Stimulated activated CD4-positive, alpha-beta T cell treated with anti-CD3 and anti-CD28 coated beads, Interleukin-2, amount 100 ng/mL, for 4 hours (primary cell): ENCODE measurements at regions not wholly inside any gene's neighbourhood (a gene's known extent, or its start where the extent isn't known, plus 50 kb on each side); places are given as distances from the start of the nearest gene placed in this dataset.
"Not testable (repeated sequence)": the region's sequence is repeated elsewhere in the genome, so short reads cannot be mapped to it uniquely, and the experiment has no call there.

ENCODE experiments used
- DNase-seq: peaks from one replicate; pipeline ENCODE4 v3.0.0-alpha.2; 2020; ENCODE audit warnings: low read depth

DNA sequence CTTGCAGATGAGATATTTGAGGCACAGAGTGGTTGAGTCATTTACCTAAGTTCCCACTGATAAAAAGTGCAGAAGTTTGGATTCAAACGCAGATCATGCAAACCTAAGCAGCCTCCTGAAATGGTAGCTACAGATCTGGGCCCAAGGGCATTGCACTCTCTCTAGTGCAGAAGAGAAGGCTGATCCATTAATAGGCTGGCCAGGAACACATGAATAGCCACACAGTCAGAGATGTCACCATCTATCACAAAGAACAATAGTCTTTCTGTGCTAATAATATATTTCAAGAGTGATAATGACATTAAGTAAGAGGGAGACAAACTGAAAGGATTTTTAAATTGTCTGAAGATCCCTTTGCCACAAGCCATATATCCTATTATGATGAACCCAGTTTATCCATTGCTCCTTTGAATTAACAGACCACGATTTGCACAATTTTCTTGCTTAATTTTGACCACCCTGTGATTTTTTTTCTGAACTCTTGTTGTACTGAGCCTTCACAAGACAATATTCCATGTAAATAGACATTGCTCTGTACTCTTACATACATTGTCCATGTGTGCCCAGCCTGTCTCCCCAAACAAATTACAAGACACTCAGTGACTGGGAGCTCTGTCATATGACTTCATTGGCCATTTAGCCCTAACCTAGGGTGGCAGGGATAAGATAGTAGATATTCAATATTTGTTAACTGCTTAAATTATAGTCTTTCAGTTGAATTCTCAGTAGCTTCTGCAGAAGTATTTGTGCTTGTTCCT is 112.4 kb upstream of the RBPJ start:
- DNase-seq = no peak

DNA sequence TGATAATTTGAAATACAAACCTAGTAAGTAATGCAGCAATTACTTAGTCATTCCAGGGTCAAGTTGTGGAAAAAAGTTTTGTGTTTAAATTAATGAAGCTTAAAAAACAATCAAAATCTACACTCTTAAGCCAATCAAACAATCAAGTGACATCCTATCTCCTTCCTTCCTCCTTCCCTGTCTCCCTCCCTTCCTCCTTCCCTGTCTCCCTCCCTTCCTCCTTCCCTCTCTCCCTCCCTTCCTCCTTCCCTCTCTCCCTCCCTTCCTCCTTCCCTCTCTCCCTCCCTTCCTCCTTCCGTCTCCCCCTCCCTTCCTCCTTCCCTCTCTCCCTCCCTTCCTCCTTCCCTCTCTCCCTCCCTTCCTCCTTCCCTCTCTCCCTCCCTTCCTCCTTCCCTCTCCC is 111.4 kb upstream of the RBPJ start:
- not testable (repeated sequence) for DNase-seq

DNA sequence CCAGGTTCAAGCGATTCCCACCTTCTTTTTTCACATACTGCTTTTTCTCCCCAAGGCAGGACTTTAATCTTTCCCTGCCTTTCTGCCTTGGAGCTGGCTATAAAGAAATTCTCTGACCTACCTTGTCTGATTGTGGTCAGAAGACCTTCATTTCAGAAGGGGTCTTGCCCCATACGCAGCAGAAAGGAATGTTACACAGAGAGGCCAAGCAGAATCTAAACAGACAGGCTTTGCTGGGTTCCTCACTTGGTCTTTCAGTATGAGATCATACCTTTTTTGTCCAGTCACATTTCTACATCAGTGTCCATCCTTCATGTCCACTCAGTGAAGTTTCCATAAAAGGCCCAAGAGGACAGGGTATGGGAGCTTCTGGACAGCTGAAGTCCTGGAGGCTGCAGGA is 108.3 kb upstream of the RBPJ start:
- DNase-seq = no peak

DNA sequence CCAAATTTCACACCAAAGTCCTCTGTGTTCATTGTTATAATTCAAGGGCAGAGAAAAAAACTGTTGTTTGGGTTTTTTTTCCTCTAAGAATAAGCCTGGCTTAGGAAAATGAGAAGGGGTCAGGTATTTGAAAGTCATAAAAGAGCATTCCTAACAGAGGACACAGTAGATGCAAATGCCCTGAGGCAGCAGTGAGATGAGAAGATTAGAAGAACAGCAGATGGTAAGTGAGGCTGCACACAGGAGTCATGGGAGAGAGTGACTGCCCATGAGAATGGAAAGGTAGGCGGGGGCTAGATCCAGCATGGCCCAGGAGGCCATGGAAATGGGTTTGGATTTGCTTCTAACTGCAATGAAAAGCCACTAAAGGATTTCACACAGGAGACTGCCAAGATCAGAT is 107.5 kb upstream of the RBPJ start:
- no peak for DNase-seq

DNA sequence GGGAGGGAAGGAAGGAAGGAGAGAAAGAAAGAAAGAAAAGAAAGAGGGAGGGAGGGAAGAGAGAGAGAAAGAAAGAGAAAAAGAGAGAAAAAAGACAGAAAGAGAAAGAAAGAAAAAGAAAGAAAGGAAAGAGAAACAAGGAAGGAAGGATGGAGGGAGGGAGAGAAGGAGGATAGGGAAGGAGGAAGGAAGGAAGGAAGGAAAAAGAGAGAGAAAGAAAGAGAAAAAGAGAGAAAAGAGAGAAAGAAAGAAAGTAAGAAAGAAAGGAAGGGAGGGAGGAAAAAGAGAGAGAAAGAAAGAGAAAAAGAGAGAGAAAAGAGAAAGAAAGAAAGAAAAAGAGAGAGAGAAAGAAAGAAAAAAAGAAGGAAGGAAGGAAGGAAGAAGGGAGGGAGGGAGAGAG is 105.8 kb upstream of the RBPJ start:
- DNase-seq = no peak

DNA sequence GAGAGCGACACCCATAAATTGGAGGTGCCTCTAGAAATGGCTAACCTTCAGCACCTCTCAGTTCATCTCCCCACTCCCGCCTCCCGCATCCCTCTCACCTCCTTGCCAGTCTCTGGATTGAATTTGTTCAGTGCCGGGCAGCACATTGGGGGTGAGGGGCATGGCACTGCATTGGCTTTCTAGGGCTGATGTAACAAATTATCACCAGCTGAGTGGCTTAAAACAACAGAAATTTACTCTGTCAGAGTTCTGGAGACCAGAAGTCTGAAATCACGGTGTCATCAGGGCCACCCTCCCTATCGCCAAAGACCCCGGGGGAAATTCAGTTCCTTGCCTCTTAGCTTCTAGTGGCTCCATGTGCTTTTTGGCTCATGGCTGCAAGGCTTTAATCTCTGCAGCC is 105.1 kb upstream of the RBPJ start:
- no peak for DNase-seq

DNA sequence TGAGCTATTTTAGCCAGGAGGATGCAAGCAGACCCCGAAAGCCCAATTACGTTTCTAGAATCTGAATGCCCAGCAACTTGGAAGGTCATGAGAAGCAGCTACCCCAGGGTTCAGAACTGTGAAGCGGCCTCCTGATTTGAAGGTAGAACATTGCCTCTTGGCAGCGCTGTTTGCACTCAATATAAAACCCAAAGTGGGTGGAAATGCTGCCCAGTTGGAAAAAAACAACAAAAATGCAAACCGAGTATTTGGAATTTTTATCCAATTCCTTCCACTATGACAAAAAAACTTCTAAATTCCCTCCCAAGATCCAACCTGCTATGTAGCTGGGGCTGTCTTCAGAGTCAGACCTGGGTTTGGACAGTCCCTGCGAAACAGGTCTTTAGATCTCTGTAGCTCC is 103.3 kb upstream of the RBPJ start:
- DNase-seq = no peak

DNA sequence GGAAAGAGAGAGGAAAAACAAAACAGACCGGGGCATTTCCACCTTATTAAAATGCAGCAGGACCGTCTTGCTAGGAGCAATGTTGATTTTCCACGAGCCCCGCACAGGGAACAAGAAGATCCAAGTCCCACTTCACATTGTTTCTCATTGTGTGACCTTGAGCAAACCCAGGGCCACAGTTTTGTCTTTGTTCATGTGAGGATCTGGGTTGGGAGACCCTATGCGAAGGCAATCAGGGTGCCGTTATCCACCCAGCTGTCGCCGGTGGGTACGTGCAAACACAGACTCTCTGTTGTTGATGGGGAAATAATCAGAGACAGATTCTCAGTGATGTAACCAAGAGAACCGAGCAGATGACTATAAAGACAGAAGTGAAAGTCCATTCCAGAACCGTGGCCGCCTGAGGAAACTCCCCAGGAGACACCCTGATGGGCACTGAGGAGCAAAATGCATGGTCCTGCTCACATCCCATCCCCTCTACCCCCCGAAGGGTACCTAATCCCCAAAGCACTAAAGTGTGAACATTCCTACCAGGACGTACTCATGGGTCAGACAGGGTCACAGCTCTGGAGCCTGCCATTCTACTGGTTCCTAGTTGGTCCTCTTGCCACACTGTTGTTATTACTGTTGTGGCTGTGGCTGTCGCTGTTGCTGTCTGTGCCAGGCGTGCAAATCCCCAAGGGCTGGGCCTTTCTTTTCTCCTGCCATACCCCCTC is 102.7 kb upstream of the RBPJ start:
- no peak for DNase-seq

DNA sequence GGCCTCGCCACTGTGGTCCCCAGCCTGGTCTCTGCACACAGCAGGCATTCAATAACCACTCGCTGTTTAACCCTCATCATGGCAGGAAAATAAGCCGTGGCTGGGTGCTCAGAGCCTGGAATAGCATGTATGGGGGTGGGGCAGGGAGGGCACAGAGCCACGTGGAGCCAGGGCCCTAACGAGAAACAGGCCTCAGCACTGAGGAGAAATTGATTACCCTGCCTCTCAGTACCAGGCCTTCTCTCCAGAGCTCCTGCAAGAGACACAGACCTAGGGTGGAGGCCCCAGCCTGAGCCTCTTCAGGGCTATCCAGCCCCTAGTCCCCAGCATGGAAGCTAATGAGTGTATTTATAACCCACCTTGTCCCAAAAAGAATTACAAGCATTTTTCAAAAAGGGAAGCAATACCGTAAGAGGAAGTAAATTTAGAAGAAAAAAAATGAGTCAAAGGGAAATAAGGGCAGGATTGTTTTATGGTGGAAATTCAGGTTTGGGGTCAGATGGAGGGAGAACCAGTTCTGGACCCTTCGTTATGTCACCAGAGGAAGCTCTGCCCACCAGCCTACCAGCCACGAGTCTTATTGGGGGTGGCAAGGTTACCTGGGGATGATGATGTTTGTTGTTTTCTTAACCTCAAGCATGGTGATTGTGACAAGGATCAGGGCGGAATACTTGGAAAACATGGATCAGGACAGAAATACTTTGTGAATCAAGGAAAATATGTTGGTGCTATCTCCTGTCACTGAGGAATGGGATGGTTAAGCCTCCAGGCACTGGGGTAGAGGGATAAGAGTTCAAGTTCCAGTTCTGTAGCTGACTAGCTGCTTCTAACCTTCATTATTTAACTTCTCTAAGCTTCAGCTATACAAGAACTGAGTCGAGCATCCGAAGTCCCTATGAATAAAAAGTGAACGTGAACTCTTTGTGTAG is 101.9 kb upstream of the RBPJ start:
- DNase-seq = no peak

DNA sequence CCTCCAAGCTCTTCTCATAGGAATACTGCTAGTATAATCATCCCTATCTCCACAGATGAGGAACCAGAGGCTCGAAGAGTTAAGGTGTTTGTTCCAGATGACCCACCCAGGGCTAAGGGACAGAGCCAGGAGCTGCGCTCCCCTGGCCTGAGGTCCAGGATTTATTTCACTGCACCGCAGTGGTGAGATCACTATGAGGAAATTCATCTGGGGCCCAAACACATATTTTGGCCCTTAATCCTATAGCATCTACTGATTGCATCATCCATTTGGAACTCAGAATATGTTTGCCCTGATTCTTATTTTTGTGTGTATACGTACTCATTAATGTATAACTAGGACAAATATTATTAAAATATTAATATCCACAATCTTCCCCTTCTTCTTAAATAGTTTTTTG is 100.1 kb upstream of the RBPJ start:
- DNase-seq = no peak

DNA sequence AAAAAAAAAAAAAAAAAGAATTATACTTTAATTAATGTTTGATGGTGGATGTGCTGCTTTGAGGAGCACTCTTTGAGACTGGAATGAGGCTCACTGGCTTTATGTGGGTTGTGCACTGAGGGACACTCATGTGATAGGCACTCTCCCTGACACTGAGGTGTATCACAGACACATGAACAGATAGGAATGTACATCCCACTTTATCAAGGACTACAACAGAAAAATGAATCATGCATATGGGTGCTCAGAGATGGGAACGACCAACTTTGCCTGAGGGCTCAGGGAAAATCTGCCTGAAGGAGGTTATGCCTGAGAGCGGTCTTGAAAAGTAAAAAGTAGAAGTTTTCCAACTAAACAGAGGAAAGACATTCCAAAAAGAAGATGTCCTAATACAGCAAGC is 97.7 kb upstream of the RBPJ start:
- no peak for DNase-seq

DNA sequence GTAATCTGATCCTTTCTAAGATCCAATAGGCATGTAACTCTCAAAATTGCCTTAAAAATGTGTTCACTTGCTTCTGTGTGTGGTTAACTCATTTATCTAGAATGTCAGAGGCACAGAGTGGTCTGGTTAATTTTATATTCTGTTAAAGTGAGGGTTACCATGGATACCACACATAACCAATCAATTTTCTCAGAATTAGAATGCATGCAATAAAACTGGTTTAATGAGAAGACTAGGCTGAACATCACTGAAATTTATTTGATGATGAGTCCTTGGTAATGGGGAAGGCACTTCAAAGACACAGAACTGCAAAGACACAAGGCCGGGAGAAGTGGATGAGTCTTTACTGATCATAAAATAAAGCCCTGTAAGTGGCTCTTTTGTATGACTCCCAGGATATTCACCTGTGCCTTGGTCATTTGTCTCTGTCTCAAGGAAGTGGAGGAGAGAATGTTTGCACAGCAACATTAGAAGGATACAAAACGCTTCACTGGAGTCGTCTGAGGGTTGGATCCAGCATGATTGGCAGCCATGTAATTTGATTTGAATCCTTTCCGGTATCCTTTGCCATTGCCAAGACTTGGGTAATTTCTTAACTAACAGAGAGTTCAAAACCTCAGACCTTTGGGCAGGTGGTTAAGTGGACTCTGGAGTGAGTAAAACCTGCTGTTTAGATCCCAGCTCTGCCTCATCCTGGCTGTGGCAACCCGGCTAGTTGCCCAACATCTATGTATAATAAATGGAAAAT is 94.0 kb upstream of the RBPJ start:
- no peak for DNase-seq

DNA sequence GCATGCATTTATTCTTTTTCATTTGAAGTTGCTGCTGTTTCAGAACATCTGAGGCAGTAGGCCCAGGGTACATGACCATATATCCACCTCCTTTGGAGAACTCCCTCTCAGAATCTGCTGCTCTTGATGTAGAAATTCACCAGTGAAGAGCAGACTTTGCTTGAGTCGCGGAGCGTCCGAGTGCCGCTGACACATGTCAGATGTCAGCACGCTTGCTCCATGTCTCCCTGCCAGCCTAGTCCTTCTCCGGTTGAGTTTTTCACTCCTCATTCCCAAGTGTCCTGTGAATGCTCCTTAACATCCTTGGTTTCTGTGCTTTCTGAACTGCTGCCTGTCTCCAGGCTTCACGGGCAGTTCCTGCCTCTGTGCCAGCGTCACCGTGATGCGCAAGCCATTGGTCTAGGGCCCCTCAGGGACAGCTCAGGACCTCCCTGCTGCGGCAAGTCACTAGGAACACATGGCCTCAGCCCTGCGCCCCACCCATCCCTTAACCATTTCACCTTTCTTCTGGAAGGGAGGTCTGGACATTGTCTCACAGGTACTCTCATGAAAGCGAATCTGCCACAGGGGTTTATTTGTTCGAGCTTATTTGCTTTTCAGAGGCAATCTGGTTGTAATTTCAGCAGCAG is 93.1 kb upstream of the RBPJ start:
- no peak for DNase-seq

DNA sequence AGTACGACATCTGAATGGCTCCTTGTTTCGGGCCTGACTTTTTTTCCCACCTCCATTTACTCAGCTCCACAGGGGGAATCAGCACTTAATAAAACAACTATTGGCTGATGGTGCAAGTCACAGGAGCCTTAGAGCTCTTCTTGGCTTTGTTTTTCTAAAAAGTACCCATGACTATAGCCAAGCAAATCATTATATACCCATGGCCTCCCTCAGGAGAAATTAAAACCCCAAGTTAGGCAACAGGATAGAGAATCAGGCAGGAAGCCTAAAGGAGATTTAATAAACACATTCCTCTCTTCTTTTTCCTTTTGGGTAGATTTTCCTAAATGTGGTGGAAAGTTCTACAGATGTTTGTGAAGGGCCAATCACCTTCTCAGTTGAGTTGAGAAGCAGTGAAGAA is 91.9 kb upstream of the RBPJ start:
- no peak for DNase-seq

DNA sequence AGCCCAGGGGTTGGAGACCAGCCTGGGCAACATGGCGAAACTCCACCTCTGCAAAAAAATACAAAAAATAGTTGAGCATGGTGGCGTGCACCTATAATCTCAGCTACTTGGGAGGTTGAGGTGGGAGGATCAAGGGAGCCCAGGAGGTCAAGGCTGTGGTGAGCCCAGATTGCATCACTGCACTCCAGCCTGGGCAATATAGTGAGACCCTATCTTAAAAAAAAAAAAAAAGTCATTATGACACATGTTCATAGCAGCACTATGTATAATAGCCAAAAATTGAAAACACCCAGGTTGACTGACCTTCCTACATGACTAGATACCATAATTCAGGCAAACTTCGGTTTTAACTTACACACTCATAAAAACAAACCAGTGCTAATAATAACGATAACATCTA is 90.8 kb upstream of the RBPJ start:
- no peak for DNase-seq

DNA sequence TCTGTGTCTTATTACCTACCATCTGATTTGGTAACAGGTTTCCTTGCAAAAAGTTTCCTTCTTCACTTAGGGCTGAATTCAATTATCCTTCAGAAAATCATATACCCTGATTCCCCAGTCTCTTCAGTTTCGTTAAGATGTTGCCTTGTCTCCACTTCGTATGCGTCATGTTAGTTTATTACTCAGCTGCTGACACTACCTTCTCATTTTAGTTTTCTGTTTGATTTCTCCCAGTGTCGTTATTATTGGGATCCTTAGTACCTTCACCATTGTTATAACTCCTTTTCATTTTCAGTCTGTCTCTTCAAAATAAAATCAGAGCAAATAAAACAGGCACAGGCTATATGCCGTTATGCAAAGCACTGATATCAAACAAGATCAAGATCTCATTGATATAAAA is 87.5 kb upstream of the RBPJ start:
- no peak for DNase-seq

DNA sequence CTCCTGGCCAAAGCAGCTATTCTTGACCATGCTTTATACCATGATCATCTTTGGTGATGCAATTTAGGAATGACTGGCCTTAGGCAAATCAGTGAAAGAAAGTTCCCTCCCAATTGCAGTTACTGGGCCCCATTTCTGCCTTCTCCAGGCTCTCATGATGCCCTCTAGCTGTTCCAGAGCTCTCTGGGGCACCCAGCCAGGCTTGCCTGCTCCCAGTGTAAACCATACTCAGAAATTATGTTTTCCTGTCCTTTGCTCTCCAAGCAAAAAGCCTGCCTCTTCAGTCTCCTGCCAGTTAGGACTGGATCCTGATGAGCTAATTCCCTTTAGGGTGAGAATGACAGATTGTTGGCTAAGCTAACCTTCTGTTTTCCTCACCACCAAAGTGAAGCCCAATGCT is 85.3 kb upstream of the RBPJ start:
- DNase-seq = no peak

DNA sequence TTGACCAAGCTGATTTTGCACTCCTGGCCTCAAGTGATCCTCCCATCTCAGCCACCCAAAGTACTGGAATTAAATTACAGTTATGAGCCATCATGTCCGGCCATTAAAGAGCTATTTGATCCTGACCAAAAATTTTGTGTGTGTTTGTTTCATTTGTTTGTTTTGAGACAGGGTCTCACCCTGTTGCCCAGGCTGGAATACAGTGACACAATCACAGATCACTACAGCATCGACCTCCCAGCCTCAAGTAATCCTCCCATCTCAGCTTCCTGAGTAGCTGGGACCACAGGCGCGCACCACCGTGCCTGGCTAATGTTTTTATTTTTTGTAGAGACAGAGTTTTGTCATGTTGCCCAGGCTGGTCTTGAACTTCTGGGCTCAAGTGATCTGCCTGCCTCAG is 82.9 kb upstream of the RBPJ start:
- DNase-seq = no peak

DNA sequence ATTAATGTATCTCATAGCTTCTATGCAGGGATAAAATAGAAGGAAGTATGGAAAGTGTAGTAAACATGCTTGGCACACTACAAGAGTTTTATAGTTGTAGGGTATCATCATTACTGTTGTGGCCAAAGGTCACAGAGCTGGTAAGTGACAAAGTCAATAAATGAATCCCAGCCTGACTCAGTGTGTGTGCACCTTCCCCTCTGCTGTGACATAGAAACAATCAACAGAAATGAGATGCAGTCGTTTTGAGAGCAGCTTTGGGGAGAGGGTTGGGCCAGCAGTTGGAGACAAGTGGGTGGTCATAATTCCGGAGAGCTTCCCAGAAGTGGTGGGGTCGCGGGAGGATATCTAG is 82.4 kb upstream of the RBPJ start:
- DNase-seq = no peak

DNA sequence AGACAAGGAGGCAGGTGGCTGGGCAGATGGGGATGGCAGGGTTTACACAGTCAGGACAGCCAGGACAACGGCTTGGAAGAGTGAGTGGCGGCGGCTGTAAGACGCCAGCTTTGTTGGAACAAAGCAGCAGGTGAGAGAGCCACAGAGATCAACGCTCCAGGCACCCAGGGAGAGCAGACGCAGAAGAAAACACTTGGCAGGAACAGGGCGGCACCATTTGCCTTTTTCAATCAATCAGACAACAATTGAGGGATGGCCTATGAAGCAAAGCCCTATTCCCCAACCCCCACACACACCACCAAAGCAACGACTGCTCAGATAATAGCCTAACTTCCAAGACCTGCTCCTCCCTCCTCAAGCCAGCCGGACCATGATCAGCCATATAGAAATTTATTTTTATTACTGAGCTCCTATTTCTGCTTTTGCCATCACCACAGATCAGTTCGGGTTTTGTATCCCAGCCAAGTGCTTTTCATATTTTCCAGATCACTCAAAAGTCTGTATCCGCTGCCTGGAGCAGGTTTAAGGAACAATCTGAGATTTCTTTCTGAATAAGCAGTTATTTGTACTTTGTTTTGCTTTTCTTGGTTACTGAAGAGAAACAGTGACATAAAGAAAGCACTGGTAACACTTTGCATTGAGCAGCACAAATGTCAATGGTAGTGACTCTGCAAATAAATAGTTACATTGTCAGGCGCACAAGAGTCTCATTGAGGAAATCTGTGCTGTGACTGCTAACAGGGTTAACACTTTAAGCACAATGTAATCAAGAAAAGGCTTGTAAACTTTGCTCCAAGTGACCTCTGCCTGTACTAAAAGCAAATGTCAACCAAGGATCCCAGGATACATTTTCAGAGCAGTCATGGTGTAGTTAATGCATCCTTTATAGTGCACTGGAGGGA is 81.8 kb upstream of the RBPJ start:
- no peak for DNase-seq

DNA sequence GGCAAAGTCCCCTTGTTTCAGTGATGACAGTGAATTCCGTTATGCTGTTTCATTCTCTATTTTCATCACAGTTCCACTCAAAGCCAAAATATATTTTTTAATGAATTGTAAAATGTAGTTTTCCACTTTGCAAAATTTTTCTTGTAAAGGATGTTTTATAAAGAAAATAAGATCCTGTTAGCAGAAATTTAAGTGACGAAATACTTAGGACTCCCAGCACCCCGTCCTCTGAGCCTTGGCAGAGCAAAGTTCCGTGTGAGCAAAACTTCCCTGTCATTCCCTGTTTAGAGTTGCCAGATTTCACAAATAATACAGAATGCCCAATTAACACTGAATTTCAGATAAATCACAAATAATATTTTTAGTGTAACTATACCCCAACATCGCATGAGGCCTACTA is 81.0 kb upstream of the RBPJ start:
- no peak for DNase-seq
